GM19324 (cell line): ENCODE measurements at regions not wholly inside any gene's neighbourhood (a gene's known extent, or its start where the extent isn't known, plus 50 kb on each side); places are given as distances from the start of the nearest gene placed in this dataset.
"Not testable (repeated sequence)": the region's sequence is repeated elsewhere in the genome, so short reads cannot be mapped to it uniquely, and the experiment has no call there.

Experiments used
- ATAC-seq: cut with Tn5 transposase; IDR thresholded peaks from one replicate; pipeline ENCODE4 v1.9.1; 2021; ENCODE audit warnings: mild to moderate bottlenecking, moderate library complexity; ENCODE audit not compliant: unreplicated experiment, low FRiP score

DNA sequence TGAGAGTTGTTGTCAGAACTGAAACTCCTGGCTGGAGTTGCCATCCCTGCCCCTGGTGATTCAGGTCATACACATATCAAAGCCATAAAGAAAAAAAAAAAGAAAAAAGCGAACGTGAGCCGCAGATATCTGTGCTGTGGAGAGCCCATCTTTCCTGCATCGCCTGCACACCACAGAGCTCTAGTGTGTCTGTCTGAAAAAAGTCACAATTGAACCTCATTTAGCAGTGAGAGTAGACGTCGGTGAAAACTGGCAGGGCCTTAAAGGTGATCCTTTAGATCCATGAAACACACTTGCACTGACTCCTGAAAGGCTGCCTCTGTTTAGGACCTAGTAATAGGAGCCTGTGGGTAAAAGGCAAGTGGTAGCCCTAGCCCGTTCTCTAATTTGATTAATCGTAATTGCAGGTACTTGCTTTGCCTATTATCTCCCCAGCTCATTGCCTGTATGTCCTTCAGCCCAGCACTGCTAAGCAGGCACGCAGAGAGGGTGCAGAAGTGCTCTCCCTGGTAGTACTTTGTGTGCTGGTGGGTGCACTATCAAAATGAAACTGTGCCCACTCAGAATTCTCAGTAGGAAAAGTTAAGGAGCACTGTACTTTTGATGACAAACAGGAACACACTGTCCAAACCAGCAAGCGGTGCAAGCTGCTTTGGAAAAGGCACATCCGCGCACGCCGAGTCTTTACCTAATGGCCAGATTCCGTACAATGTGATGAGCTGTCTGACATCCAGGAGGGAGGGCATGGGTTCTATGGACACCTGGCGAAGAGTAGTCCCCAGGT is 103.5 kb upstream of the ASB18 start:
- ATAC-seq, result no peak

DNA sequence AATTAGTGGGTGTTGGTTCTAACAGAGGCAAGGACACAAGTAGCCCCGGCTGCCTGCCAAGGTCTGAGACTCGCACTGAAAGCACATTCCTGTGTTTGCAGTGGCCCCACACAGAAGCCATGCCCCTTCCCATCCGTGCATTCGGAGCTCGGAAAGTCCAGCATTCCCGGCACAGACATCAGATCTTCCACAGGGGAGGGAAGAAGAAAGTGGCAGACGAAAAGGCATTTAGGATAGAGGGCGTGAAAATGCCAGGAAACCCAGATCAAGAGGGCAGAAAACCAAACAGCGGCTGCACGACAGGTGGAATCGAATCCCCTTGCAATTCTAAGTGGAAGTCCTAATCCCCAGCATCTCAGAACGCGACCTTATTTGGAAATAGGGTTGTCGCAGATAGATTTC is 105.5 kb upstream of the ASB18 start:
- ATAC-seq, result no peak

DNA sequence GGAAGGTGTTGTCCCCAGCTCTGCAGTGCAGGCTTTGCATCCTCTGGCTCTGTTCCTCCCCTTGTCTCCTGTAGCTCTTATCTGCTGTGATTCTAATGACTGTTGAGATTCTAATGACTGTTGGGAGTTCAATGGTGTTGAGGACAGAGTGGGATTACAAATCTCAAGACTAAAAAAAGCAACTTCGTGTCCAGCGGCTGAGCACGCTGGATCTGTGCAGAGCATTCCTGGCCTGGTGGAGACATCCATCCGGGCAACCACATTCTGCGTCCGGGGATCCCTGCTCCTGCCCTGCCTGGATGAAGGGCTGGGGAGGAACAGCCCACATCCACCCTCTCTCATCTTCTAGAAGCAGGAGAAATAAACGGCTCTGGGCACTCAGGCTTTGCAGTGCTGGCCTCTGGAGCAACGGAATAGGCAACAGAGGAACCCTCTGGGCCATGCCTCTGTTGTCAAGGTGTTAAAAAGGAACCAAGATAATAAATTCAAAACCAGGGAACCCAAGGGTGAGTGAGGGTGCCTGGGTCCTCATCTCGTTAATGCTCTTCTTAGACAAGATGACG is 106.7 kb upstream of the ASB18 start:
- ATAC-seq, result no peak

DNA sequence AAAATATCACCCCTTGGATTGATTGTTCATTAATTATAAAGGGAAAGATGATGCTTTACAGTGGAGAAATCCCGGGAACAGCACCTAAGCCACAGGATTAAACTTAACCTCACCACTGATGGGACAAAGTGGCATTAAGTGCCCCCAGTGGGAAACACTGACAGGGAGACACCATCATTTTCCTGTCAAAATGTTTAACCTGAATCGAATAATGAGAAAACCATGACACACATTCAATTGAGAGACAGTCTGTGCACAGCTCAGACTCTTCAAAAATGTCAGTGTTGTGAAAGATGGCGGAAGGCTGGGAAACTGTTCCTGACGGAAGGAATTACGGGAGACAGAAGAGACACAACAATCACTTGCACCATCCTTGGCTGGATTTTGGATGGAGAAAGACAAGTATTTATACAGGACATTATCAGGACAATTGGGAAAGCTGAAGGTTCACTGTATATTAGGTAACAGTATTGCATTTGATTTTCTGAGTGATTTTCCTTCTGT is 111.8 kb upstream of the ASB18 start:
- no peak for ATAC-seq

DNA sequence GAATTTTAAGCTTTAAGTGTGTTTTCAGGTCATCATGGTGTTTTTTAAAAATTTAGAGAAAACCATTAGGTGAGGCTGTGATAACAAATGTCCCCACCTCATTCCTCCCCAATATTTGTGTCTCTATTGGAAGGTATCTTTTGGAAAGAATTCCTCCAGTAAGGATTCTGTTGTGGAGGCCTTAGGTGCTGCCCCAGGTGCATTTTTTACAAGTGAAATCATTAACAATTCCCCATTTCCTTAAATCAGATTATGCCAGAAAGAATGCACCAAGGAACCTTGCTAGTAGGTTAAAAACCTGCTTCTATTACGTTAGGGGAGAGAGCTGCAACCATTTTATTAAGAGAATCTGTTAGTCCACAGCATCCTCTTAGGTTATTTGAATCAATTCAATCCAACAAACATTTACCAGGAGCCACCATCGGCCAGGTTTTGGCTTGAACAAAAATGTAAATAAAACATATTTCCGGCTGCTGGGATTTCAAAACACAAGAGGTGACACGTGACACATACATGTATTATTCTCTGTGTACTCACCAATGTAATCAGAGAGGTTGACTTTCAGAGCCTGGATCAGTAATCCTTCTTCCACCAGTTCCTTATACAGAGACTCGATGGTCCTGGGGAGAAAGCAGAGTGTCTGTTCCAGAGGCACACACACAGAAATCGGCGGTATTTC is 112.5 kb upstream of the ASB18 start:
- no peak for ATAC-seq

DNA sequence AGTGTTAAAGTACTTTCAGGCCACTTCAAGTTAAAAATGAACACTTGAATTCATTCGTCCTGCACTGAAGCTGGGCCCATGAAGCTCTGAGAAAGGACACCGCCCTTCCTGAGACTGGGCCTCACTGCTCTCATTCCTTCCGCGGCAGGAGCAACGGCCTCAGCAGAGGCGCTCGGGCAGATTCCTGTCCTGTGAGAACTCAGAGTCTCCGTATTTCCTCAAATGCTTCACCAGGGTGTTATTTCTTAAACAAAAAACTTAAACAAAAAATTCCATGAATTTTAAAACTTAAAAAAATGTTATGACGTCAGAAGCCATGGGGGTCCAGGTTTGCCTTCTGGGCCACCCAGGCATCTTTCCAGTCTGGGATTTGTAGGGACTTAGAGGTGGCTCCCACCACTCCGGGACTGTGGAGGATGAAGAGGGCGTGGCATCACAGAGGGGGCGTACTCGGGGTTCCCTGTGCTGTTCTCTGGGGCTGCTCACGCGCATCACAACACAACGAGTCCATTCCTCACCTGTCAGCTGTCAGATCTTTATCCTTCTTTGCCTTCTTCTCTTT is 115.9 kb upstream of the ASB18 start:
- no peak for ATAC-seq

DNA sequence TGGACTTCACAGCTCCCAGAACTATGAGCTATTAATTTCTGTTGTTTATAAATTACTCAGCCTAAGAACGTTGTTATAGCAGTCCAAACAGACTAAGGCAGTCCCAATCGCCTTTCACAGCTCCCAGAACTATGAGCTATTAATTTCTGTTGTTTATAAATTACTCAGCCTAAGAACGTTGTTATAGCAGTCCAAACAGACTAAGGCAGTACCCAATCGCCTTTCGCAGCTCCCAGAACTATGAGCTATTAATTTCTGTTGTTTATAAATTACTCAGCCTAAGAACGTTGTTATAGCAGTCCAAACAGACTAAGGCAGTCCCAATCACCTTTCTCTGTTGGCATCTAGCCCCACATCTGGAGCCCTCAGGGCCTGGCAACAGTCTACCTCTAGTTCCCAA is 117.0 kb upstream of the ASB18 start:
- not testable (repeated sequence) for ATAC-seq

DNA sequence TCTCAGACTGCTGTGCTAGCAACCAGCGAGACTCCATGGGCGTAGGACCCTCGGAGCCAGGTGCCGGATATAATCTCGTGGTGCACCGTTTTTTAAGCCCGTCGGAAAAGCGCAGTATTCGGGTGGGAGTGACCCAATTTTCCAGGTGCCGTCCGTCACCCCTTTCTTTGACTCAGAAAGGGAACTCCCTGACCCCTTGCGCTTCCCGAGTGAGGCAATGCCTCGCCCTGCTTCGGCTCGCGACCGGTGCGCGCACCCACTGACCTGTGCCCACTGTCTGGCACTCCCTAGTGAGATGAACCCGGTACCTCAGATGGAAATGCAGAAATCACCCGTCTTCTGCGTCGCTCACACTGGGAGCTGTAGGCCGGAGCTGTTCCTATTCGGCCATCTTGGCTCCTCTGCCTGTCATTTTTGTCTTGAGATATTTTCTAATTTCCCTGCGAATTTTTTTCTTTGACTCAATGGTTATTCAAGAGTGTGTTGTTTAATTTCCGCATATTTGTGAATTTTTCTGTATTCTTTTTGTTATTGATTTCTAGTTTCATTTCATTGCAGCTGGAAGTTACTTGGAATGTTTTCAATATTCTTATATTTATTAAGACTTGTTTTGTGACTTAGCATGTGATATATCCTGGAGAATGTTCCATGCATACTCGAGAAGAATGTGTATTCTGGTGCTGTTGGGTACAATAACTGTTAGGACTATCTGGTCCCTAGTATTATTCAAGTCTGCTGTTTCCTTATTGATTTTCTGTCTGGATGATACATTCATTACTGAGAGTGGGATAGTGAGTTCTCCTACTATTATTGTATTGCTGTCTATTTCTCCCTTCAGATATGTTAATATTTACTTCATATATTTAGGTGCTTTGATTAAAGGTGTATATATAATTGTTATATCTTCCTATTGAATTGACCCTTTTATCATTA is 125.3 kb upstream of the ASB18 start:
- not testable (repeated sequence) for ATAC-seq

DNA sequence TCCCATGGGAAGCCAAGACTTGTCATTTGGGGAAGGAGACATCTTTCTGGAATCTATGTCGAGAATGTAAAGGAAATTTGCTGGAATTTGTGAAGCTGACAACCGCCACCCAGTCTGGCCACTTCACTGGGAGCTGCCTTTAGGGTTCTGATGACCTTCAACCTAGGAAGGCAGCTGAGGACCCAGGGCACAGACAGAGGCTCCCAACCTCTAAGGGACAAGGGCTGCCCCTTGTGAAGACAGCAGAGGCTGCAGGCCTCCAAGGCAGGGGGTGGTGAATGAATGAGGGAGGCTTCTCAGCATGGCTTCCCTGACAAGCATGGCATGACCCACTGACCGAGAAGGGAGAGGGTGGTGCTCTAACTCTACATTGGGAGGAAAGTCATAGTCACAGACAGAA is 128.9 kb upstream of the ASB18 start:
- no peak for ATAC-seq

DNA sequence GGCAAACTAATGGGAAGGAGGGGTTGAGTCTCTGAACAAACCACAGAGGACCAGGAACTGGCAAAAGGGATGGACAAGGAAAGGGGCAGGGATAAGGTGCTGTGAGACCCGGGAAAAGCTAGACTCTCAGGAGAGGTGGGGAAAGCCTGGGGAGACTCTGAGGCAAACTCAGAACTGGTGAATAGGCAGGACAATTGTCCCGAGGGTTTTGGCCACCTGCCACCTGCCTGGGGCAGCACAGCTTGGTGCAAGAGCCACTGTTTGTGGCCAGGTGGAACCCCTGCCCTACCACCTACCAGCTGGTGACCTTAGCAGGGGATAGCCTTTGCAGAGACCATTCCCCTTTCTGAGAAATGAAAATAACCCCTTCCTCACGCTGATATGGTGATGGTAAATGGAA is 129.4 kb upstream of the ASB18 start:
- ATAC-seq, result no peak

DNA sequence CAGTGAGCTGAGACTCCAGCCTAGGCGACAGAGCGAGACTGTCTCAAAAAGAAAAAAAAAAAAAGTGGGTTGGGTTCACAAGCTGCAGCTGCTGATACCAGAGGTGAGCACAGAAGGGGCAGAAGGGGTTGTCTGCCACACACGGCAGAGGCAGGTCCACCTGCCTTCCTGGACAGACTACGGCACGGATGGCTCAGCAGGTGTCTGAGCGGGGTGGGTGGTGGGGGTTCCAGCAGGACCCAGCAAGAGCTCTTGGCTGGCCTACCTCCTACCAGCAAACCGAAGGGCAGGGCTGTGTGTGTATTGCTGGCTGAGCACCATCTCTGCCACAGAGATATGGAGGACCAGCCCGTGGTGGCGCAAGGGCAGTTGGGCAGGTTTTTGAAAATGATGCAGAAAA is 130.4 kb upstream of the ASB18 start:
- ATAC-seq, result no peak

DNA sequence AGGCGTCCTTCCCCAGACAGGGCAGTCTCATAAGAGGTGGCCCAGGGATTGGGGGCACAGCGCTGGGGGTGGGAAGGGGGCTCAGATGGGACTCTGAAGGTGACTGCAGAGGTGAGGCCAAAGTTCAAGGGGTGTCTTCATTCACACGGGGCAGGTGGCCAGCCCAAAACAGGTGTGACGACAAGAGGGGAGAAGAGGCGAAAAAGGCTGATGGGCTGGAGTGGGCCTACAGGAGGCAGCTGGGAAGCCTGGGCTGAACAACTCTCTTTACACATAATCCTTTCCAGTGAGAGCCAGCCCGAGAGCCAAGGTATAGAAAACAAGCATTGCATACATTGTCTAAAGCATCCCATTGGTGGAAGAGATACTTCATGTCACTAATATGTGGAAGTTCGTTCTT is 130.9 kb upstream of the ASB18 start:
- ATAC-seq, result no peak

DNA sequence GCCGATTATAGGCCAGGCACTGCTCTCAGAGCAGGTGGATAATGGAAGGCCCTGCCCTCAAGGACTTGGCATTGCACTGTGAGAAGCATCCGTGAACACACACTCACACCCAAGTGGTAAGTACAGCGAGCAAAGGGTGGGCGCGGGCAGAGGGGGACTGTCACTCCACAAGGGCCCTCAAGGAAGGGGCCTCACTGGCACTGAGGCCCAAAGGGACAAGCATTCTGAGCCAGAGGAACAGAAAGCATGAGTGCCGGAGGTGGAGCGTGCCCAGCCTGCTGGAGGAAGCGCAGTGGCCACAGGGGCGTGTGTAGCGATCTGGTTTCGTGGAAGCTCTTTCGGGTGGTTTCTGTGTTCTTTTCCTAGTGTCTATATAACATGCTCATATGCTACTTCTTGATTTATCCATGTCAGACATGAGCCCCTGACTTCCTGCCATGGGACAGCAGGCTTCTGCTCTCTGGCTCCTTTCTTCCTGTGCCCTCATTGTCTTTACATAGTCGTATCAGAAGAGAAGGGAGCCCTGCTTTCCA is 132.7 kb upstream of the ASB18 start:
- ATAC-seq, result no peak

DNA sequence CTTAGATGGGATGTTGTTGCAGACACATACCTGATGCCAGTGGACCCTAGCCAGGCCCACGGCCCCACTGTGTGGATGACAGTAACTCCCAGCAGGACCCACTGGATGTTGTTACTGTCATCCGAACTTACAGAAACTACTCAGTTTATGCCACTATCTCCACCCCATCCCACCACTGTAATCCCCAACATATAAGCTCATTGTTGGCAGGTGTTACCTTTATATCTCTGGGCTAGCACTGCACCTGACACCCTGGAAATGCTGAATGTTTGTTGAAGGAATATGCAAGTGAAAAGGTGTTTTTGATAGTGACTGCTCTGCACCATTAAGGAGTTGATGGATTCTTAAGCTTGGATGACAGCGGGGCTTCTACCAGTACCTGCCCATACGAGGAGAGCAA is 133.5 kb upstream of the ASB18 start:
- ATAC-seq, result no peak

DNA sequence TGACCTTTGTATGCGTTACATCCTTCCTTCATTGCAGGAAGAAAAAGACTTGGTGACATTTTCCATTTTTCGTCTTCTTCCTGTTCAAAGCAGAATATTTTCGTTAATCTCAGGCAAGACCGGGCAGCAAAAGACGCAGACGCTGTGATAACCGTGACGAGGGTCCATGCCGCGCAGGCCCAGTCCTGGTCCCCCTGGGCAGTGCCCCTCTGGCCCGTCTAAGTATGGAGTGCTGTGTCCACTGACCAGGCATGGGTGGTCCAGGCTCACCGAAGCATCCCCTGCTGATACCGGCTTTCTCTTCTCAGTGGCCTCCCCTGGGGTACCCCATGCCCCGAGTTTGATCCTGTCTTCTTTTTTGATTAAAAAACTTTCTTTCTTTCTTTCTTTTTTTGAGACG is 135.2 kb upstream of the ASB18 start:
- no peak for ATAC-seq

DNA sequence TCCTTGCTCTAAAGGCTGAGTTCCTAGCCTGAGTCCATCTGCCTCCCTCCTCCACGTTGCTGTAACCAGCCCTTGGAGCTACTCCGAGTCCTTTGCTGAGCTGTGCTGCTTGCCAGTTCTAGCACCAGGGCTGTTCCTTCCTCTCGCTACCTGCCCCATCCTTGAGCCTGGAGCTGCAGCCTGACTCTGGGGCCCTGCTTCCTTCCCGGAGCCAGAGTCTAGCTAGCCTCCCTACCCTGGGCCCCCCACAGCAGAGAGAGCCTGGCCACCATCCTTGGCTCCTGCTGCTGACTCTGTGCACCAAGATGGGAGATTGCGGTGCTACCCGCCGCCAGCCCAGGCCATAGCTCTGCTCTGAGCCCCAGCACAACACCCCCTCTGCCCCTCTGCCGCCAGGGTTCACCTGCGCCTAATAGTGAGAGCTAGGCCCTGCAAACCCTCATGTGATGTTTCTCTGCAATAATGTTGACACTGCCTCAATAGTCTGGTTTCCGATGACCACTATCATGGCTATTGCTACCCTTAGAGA is 135.9 kb upstream of the ASB18 start:
- ATAC-seq, result no peak

DNA sequence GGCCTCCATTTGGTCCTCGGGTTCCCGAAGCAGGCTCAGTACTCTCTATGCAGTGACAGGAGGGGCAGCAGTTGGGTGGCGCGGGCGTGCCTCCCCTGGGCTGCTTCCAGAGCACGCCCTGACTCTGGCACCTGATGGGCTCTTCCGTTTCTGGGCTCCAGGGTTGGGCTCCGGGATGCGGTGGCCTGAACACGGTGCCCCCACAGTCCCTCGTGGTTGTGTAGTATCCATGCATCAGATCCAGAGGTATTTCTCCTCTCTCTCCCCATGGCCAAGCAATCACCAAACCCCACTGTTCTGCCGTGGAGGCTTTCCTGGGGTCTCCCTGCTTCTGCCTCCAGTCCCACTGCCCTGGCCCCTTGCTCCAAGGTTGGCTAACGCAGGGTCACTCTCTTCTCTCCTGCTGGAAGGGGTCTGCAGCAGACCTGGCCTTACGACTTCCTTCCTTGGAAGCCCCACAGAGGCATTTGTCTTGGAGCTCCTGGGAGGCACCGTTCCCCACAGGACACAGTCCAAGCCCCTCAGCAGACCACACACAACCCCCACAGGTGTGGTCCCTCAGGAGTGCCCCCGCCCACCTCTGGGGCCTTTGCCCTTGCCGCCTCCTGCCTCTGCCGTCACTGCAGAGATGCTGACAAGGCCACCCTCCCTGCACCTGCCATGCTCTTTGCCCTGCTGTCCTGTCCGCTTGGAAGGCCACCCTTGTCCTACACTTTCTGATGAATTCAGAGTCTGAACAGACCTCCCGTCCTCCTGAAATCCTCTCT is 136.6 kb upstream of the ASB18 start:
- no peak for ATAC-seq

DNA sequence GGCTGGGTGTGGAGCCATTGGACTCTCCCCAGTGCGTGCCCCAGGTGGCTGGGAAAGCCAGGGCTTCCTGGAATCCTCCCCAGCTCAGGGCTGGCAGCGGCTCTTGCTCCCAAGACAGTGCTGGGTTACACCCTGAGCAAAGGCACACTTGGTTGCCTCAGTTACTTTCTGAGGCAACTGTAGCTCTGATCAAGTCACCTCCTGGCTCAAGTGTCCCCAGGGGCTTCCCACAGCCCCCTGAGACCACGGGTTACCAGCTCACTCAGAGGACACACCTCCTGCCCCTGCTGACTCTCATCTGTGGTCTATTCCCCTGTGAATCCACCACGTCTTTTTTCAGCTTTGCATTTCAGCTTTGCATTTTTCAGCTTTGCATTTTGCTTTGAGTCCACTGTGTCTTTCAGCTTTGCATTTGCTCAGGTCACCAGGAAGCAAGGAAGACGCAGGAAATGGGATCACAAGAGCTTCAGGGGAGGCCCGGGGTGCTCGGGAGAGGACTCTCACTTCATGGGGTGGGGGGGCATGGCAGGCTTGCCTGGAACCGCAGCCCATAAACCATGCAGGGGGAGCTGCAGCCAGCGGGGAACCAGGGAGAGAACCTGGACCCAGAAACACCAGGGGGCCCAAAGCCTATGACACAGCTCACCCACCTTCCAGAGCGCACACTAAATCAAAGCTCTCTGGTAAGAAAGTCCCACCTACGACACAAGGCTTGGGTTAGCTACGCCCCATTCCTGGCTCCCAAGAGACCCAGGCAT is 138.0 kb upstream of the ASB18 start:
- no peak for ATAC-seq
